ENCODE measurements at regions not wholly inside any gene's neighbourhood (a gene's known extent, or its start where the extent isn't known, plus 50 kb on each side); places are given as distances from the start of the nearest gene placed in this dataset.

GRCh38 chr5:89218364-89218763 lies 335.4 kb upstream of the MEF2C start:
- intact Hi-C loops (cut with micrococcal nuclease; ENCODE audit: unreplicated experiment) (no loop called here), in situ Hi-C loops (cut with HindIII; ENCODE audit: low pct_unique_long_range_greater_than_20kb, low sequenced_read_pairs) (no loop called here)
- no peaks in the 10 kb centered on the region for H3K9me3 ChIP-seq (ENCODE audit: control insufficient read depth, insufficient read depth, low read depth, low read length)
- no peak overlapping the region for H3K4me3 ChIP-seq (ENCODE audit: low read depth in 2 of 2, low read length in 2 of 2)
- no TSS peak for BruUV-seq (replicated peaks)
- CTCF ChIA-PET: no interaction called here
- POLR2A ChIA-PET: no interaction called here
- no peaks in the 10 kb centered on the region for H3K36me3 ChIP-seq (ENCODE audit: control insufficient read depth, insufficient read depth, low read length)
- no peak overlapping the region for H3K27ac ChIP-seq (ENCODE audit: low read length)
- H3K27me3 ChIP-seq (ENCODE audit: control insufficient read depth, insufficient read depth, low read length): no peaks in the 10 kb centered on the region
- H3K4me1 ChIP-seq (ENCODE audit: control insufficient read depth, insufficient read depth, low read length): no peaks in the 10 kb centered on the region
- DNase-seq (ENCODE audit: low read depth, low spot score) (no peak), ATAC-seq (no peak)
- TF ChIP-seq POLR2AphosphoS5 (IDR thresholded peaks at IDR 0.05; ENCODE audit: low read depth, low read length) (no peak), SIN3A (IDR thresholded peaks at IDR 0.05; ENCODE audit: borderline replicate concordance, insufficient read depth, low read depth, low read length) (no peak), REST (IDR thresholded peaks at IDR 0.05; ENCODE audit: insufficient read depth in 1 of 2, low read depth in 2 of 2, low read length in 1 of 2) (no peak), TCF7L2 (IDR thresholded peaks at IDR 0.05; ENCODE audit: low read depth, low read length) (no peak)

- ATAC-seq (no peak), DNase-seq (ENCODE audit: low read depth, low spot score) (no peak)
- no peaks in the 10 kb centered on the region for H3K27me3 ChIP-seq (ENCODE audit: control insufficient read depth, insufficient read depth, low read length)
- no TSS peak for BruUV-seq (replicated peaks)
- CTCF ChIA-PET: interaction anchor here (0.5 kb wide), 1 partner anchor 12 kb away, joined by 3 read pairs; no protein-coding TSS in a partner anchor
- H3K27ac ChIP-seq (ENCODE audit: low read length): no peak overlapping the region
- in situ Hi-C loops (cut with HindIII; ENCODE audit: low pct_unique_long_range_greater_than_20kb, low sequenced_read_pairs): no loop called here
- TF ChIP-seq REST (IDR thresholded peaks at IDR 0.05; ENCODE audit: insufficient read depth in 1 of 2, low read depth in 2 of 2, low read length in 1 of 2) (no peak), POLR2AphosphoS5 (IDR thresholded peaks at IDR 0.05; ENCODE audit: low read depth, low read length) (no peak), CTCF (IDR thresholded peaks at IDR 0.05) (no peak), TCF7L2 (IDR thresholded peaks at IDR 0.05; ENCODE audit: low read depth, low read length) (no peak), SIN3A (IDR thresholded peaks at IDR 0.05; ENCODE audit: borderline replicate concordance, insufficient read depth, low read depth, low read length) (no peak)
- H3K4me1 ChIP-seq (ENCODE audit: control insufficient read depth, insufficient read depth, low read length): no peaks in the 10 kb centered on the region
- POLR2A ChIA-PET: no interaction called here
- no peaks in the 10 kb centered on the region for H3K9me3 ChIP-seq (ENCODE audit: control insufficient read depth, insufficient read depth, low read depth, low read length)
- intact Hi-C loops (cut with micrococcal nuclease; ENCODE audit: unreplicated experiment): no loop called here
- no peak overlapping the region for H3K4me3 ChIP-seq (ENCODE audit: low read depth in 2 of 2, low read length in 2 of 2)
- H3K36me3 ChIP-seq (ENCODE audit: control insufficient read depth, insufficient read depth, low read length): no peaks in the 10 kb centered on the region
Observed at GRCh38 chr5:89216606-89217005, 333.6 kb upstream of the MEF2C start.
